ENCODE measurements at regions not wholly inside any gene's neighbourhood (a gene's known extent, or its start where the extent isn't known, plus 50 kb on each side); places are given as distances from the start of the nearest gene placed in this dataset.

DNA sequence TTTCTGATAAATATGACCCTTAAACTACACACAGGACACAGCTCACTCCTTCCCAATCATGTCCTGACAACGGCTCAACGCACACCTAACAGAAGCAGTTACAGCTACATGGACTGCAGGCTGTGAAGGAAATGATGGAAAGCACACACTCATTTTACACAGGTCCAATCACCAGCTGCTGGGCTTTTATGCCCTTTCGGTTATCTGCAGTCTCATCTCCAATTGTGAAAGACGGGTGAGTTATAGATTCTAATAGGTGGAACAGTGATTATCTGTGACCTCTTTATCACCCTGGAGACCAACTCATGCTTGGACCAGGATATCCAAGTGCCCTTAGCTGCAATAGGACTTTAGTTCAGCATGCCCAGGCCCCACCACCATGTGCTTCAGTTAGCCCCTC, 110.4 kb upstream of the CREB1 start:
- TF ChIP-seq, protein P1, sequence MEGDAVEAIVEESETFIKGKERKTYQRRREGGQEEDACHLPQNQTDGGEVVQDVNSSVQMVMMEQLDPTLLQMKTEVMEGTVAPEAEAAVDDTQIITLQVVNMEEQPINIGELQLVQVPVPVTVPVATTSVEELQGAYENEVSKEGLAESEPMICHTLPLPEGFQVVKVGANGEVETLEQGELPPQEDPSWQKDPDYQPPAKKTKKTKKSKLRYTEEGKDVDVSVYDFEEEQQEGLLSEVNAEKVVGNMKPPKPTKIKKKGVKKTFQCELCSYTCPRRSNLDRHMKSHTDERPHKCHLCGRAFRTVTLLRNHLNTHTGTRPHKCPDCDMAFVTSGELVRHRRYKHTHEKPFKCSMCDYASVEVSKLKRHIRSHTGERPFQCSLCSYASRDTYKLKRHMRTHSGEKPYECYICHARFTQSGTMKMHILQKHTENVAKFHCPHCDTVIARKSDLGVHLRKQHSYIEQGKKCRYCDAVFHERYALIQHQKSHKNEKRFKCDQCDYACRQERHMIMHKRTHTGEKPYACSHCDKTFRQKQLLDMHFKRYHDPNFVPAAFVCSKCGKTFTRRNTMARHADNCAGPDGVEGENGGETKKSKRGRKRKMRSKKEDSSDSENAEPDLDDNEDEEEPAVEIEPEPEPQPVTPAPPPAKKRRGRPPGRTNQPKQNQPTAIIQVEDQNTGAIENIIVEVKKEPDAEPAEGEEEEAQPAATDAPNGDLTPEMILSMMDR (IDR thresholded peaks at IDR 0.05), result no peak
- TF ChIP-seq POLR2A (IDR thresholded peaks at IDR 0.05), result no peak
- WGBS, 4 donors, result 84 to 91% (median 88%) methylated on average over 4 of the region's 4 CpGs
- Histone ChIP-seq H3K27ac (no peak overlapping the region), H3K27me3 (no peaks in the 10 kb centered on the region), H3K36me3 (replicated peaks in 1 of 2) (no peaks in the 10 kb centered on the region), H3K4me1 (replicated peaks in 1 of 2) (no peaks in the 10 kb centered on the region), H3K4me3 (no peak overlapping the region), H3K9me3 (replicated peaks in 1 of 3) (no peaks in the 10 kb centered on the region)
- intact Hi-C loops (cut with DNase I), result no loop called here
- no peak for DNase-seq

DNA sequence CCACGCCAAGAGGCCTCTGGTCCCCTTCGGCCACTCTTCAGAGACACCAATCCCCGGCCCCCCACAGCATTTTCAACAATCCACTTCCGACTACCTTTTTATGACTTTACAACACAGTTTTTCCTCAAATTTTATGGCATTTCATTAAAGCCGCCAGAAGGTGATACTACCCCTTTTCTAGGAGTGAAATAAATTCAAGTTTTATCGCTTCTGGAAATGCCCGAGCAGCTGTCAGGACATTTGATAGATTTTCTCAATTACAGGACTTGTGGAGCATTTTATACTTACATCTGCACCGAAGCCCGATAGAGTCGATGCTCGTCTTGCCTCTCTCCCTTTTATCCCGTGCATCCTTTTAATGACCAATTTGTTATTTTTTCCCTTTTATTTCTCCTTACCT, 108.1 kb upstream of the CREB1 start:
- H3K4me1 ChIP-seq (replicated peaks in 1 of 2), result no peaks in the 10 kb centered on the region
- no peak overlapping the region for H3K4me3 ChIP-seq
- no peak overlapping the region for H3K27ac ChIP-seq
- TF ChIP-seq, protein P1 (IDR thresholded peaks at IDR 0.05), result no peak
- no peak for TF ChIP-seq POLR2A (IDR thresholded peaks at IDR 0.05)
- H3K27me3 ChIP-seq, result no peaks in the 10 kb centered on the region
- H3K36me3 ChIP-seq (replicated peaks in 1 of 2), result no peaks in the 10 kb centered on the region
- intact Hi-C loops (cut with DNase I), result no loop called here
- 89 to 91% (median 91%) methylated on average over 12 of the region's 12 CpGs for WGBS, 4 donors
- H3K9me3 ChIP-seq (replicated peaks in 1 of 3), result no peaks in the 10 kb centered on the region
- no peak for DNase-seq

DNA sequence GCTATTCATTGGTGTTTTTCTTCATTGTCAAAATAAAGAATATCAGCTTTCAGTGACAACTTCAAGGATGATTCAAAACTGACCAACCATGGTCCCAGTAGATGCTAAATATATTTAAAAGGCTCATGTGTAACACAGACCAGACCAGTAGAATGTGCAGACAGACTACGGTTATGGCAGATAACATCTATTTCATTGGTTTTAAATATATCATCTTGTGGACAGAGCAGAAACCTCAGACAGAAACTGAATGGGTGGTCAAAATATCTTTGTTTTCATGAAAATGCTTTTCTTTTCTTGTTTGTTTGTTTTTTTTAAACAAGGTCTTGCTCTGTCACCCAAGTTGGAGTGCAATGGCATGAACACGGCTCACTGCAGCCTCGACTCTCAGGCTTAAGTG, 107.4 kb upstream of the CREB1 start:
- H3K36me3 ChIP-seq (replicated peaks in 1 of 2), result no peaks in the 10 kb centered on the region
- intact Hi-C loops (cut with DNase I), result no loop called here
- WGBS, 4 donors, result 86 to 89% (median 87%) methylated on average over 3 of the region's 3 CpGs
- H3K4me1 ChIP-seq (replicated peaks in 1 of 2), result no peaks in the 10 kb centered on the region
- no peaks in the 10 kb centered on the region for H3K27me3 ChIP-seq
- no peak overlapping the region for H3K4me3 ChIP-seq
- H3K9me3 ChIP-seq (replicated peaks in 1 of 3), result no peaks in the 10 kb centered on the region
- no peak for TF ChIP-seq POLR2A (IDR thresholded peaks at IDR 0.05)
- TF ChIP-seq, protein P1 (IDR thresholded peaks at IDR 0.05), result no peak
- H3K27ac ChIP-seq, result no peak overlapping the region
- no peak for DNase-seq

DNA sequence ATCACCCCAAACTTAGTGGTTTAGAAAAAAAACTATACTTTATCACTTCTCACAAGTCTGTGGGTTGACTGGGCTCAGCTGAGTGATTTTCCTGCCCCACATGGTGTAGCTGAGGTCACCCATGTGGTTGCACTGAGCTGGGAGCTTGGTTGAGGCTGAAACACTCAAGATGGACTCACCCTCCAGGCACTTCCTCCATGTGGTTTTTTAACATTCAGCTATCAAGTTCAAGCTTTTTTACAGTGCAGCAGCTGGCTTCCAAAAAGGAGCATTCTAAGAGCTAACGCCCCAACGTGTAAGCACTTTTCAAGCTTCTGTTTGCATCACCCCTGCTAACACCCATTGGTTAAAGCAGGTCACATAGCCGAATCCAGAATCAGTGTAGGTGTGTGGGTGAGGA, 105.9 kb upstream of the CREB1 start:
- TF ChIP-seq, protein P1 (IDR thresholded peaks at IDR 0.05), result no peak
- Histone ChIP-seq H3K9me3 (replicated peaks in 1 of 3) (no peaks in the 10 kb centered on the region), H3K27me3 (no peaks in the 10 kb centered on the region), H3K27ac (no peak overlapping the region), H3K4me1 (replicated peaks in 1 of 2) (no peaks in the 10 kb centered on the region), H3K4me3 (no peak overlapping the region), H3K36me3 (replicated peaks in 1 of 2) (no peaks in the 10 kb centered on the region)
- no peak for DNase-seq
- intact Hi-C loops (cut with DNase I), result no loop called here
- 66 to 81% (median 78%) methylated on average over 3 of the region's 3 CpGs for WGBS, 4 donors

Data from adrenal gland (tissue), 9 donors.